Nephron (organoid): ENCODE measurements at regions not wholly inside any gene's neighbourhood (a gene's known extent, or its start where the extent isn't known, plus 50 kb on each side); places are given as distances from the start of the nearest gene placed in this dataset.

Source experiments
- H3K27ac Mint-ChIP-seq, 3 experiments: 2 replicates each; pipeline ENCODE4 v1.8.0; 2020; ENCODE audit warnings: mixed read lengths in 3 of 3, mild to moderate bottlenecking in 2 of 3, moderate library complexity in 1 of 3
- H3K27me3 Mint-ChIP-seq: 2 replicates; pipeline ENCODE4 v1.8.0; 2021; ENCODE audit warnings: low read depth, mild to moderate bottlenecking, moderate library complexity, mixed read lengths
- H3K36me3 Mint-ChIP-seq: 2 replicates; pipeline ENCODE4 v1.8.0; 2020; ENCODE audit warnings: low read depth, mixed read lengths
- H3K4me1 Mint-ChIP-seq: 2 replicates; pipeline ENCODE4 v1.8.0; 2020; ENCODE audit warnings: mixed read lengths
- H3K4me3 Mint-ChIP-seq, 3 experiments: 2 replicates each; pipeline ENCODE4 v1.8.0; 2020; ENCODE audit warnings: mild to moderate bottlenecking in 3 of 3, mixed read lengths in 3 of 3, moderate library complexity in 2 of 3
- H3K9me3 Mint-ChIP-seq: 2 replicates; pipeline ENCODE4 v1.8.0; 2020; ENCODE audit warnings: mixed read lengths
- CTCF ChIP-seq, 3 experiments: fragments of 200-600 bp; sonication (generic); IDR thresholded peaks; one replicate each; pipeline ENCODE4 v1.5.0; 2021; ENCODE audit warnings: antibody characterized with exemption in 3 of 3; ENCODE audit not compliant: unreplicated experiment in 3 of 3

GRCh38 chr12:67514502-67514901 is 134.0 kb upstream of the DYRK2 start:
- Mint-ChIP-seq H3K9me3 (no peaks in the 10 kb centered on the region), H3K27ac (peak overlapping the region in 1 of 3 experiments; percentile 30), H3K27me3 (peaks cover 3% of the 10 kb centered on the region), H3K4me3 (no peak overlapping the region), H3K4me1 (peaks cover 62% of the 10 kb centered on the region), H3K36me3 (no peaks in the 10 kb centered on the region)
- TF ChIP-seq CTCF (IDR thresholded peaks at IDR 0.05; ENCODE audit: unreplicated experiment in 3 of 3) = no peak

GRCh38 chr12:67515679-67516340 is 132.7 kb upstream of the DYRK2 start:
- no peaks in the 10 kb centered on the region for H3K36me3 Mint-ChIP-seq

GRCh38 chr12:67517181-67517887 is 131.2 kb upstream of the DYRK2 start:
- H3K9me3 Mint-ChIP-seq = no peaks in the 10 kb centered on the region
- H3K4me3 Mint-ChIP-seq = no peak overlapping the region
- no peaks in the 10 kb centered on the region for H3K36me3 Mint-ChIP-seq
- peak overlapping the region in 2 of 3 experiments; percentile 8 to 9 for H3K27ac Mint-ChIP-seq
- peaks cover 39% of the 10 kb centered on the region for H3K4me1 Mint-ChIP-seq
- no peaks in the 10 kb centered on the region for H3K27me3 Mint-ChIP-seq
- TF ChIP-seq CTCF (IDR thresholded peaks at IDR 0.05; ENCODE audit: unreplicated experiment in 3 of 3) = no peak

More at GRCh38 chr12:67515679-67516340, 132.7 kb upstream of the DYRK2 start:
- no peaks in the 10 kb centered on the region for H3K27me3 Mint-ChIP-seq
- peaks cover 52% of the 10 kb centered on the region for H3K4me1 Mint-ChIP-seq
- no peak overlapping the region for H3K4me3 Mint-ChIP-seq
- no peak overlapping the region for H3K27ac Mint-ChIP-seq
- no peak for TF ChIP-seq CTCF (IDR thresholded peaks at IDR 0.05; ENCODE audit: unreplicated experiment in 3 of 3)
- H3K9me3 Mint-ChIP-seq = no peaks in the 10 kb centered on the region

GRCh38 chr12:67519484-67520433 is 128.8 kb upstream of the DYRK2 start:
- Mint-ChIP-seq H3K4me1 (peaks cover 21% of the 10 kb centered on the region), H3K27me3 (no peaks in the 10 kb centered on the region), H3K27ac (no peak overlapping the region), H3K9me3 (no peaks in the 10 kb centered on the region), H3K36me3 (no peaks in the 10 kb centered on the region), H3K4me3 (no peak overlapping the region)
- no peak for TF ChIP-seq CTCF (IDR thresholded peaks at IDR 0.05; ENCODE audit: unreplicated experiment in 3 of 3)

- no peak overlapping the region for H3K4me3 Mint-ChIP-seq
- no peaks in the 10 kb centered on the region for H3K9me3 Mint-ChIP-seq
- no peaks in the 10 kb centered on the region for H3K36me3 Mint-ChIP-seq
- H3K27ac Mint-ChIP-seq = no peak overlapping the region
- no peak for TF ChIP-seq CTCF (IDR thresholded peaks at IDR 0.05; ENCODE audit: unreplicated experiment in 3 of 3)
- peaks cover 3% of the 10 kb centered on the region for H3K27me3 Mint-ChIP-seq
- peaks cover 15% of the 10 kb centered on the region for H3K4me1 Mint-ChIP-seq
Observed at GRCh38 chr12:67520606-67521005, 127.9 kb upstream of the DYRK2 start.
